DOHH2 (cell line): ENCODE measurements at regions not wholly inside any gene's neighbourhood (a gene's known extent, or its start where the extent isn't known, plus 50 kb on each side); places are given as distances from the start of the nearest gene placed in this dataset.

ENCODE experiments used
- EZH2phosphoT487 ChIP-seq: fragments of 200-600 bp; sonication (generic); IDR thresholded peaks from 2 replicates; pipeline ENCODE4 v1.6.1; 2017; ENCODE audit warnings: borderline replicate concordance, mild to moderate bottlenecking, antibody characterized with exemption, low read length, moderate library complexity, mixed read lengths
- TF ChIP-seq, protein P1 (sequence below): fragments of 200-600 bp; sonication (generic); IDR thresholded peaks from one replicate; pipeline ENCODE4 v1.5.1; 2014; ENCODE audit warnings: antibody characterized with exemption, mild to moderate bottlenecking, low read depth, low read length; ENCODE audit not compliant: poor library complexity, severe bottlenecking

DNA sequence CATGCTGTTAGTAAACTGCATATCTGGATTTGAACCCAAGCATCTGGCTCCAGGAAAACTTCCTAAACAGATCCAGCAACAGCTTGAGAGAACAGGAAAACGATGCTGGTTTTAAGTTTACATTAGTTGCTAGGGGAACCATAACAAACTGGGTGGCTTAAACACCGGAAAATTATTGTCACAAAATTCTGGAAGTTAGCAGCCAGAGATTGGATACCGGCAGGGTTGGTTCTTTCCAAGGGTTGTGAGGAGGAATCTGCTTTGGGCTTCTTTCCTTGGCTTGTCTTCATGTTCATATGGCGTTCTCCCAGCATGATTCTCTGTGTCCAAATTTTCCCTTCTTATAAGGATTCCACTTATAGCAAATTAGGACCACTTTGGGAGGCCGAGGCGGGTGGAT lies 276.9 kb upstream of the TOM1L1 start:
- TF ChIP-seq, protein P1, sequence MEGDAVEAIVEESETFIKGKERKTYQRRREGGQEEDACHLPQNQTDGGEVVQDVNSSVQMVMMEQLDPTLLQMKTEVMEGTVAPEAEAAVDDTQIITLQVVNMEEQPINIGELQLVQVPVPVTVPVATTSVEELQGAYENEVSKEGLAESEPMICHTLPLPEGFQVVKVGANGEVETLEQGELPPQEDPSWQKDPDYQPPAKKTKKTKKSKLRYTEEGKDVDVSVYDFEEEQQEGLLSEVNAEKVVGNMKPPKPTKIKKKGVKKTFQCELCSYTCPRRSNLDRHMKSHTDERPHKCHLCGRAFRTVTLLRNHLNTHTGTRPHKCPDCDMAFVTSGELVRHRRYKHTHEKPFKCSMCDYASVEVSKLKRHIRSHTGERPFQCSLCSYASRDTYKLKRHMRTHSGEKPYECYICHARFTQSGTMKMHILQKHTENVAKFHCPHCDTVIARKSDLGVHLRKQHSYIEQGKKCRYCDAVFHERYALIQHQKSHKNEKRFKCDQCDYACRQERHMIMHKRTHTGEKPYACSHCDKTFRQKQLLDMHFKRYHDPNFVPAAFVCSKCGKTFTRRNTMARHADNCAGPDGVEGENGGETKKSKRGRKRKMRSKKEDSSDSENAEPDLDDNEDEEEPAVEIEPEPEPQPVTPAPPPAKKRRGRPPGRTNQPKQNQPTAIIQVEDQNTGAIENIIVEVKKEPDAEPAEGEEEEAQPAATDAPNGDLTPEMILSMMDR: no peak
- TF ChIP-seq EZH2phosphoT487: no peak
